GM12865 (cell line): ENCODE measurements at regions not wholly inside any gene's neighbourhood (a gene's known extent, or its start where the extent isn't known, plus 50 kb on each side); places are given as distances from the start of the nearest gene placed in this dataset.

Experiments used
- DNase-seq: peaks from one replicate; pipeline ENCODE4 v3.0.0; 2010; ENCODE audit warnings: low read depth
- H3K4me3 ChIP-seq: 2 replicates; pipeline ENCODE4 v1.5.1; 2011; ENCODE audit warnings: mild to moderate bottlenecking, low read depth, low read length, control low read depth
- CTCF ChIP-seq: IDR thresholded peaks from 2 replicates; pipeline ENCODE4 v1.5.1; 2011; ENCODE audit warnings: low read length, control low read depth, low read depth, inconsistent platforms; ENCODE audit not compliant: insufficient read depth; ENCODE audit errors: missing control alignments

GRCh38 chr6:97841763-97842162 is 558.7 kb upstream of the MMS22L start:
- no peak for TF ChIP-seq CTCF
- H3K4me3 ChIP-seq: no peak overlapping the region
- DNase-seq: no peak

- no peak for DNase-seq
- TF ChIP-seq CTCF: no peak
- no peak overlapping the region for H3K4me3 ChIP-seq
These were observed 559.5 kb upstream of the MMS22L start for GRCh38 chr6:97842521-97842920.

- no peak for DNase-seq
- no peak for TF ChIP-seq CTCF
- no peak overlapping the region for H3K4me3 ChIP-seq
These were observed 566.4 kb upstream of the MMS22L start for GRCh38 chr6:97849390-97849789.

- no peak for TF ChIP-seq CTCF
- no peak overlapping the region for H3K4me3 ChIP-seq
- no peak for DNase-seq
These were observed 567.6 kb upstream of the MMS22L start for GRCh38 chr6:97850458-97851212.

- DNase-seq: no peak
- no peak overlapping the region for H3K4me3 ChIP-seq
- TF ChIP-seq CTCF: no peak
These were observed 580.7 kb upstream of the MMS22L start for GRCh38 chr6:97863697-97864096.

- H3K4me3 ChIP-seq: no peak overlapping the region
- DNase-seq: no peak
- no peak for TF ChIP-seq CTCF
These were observed 581.4 kb upstream of the MMS22L start for GRCh38 chr6:97864366-97864765.

- no peak for DNase-seq
- no peak overlapping the region for H3K4me3 ChIP-seq
- TF ChIP-seq CTCF: no peak
These were observed 581.8 kb upstream of the MMS22L start for GRCh38 chr6:97864826-97865225.
